Activated B cell treated with CpG ODN at 0.5 μM for 24 hours (primary cell): ENCODE measurements at regions not wholly inside any gene's neighbourhood (a gene's known extent, or its start where the extent isn't known, plus 50 kb on each side); places are given as distances from the start of the nearest gene placed in this dataset.

Experiments
- ATAC-seq: fragments of 200-7000 bp; cut with Tn5 transposase; one replicate; pipeline ENCODE4 v1.10.0; 2021; ENCODE audit warnings: low read depth, mild to moderate bottlenecking, moderate library complexity
- CTCF ChIA-PET: fragments of 350-600 bp; sonication (Branson Sonifier 250); formaldehyde crosslinking; loops from one replicate; lab custom pipeline; 2021; ENCODE audit warnings: antibody characterized with exemption; lab: Charles Lee
- POLR2A ChIA-PET: fragments of 350-600 bp; sonication (Branson Sonifier 250); formaldehyde crosslinking; loops from one replicate; lab custom pipeline; 2021; ENCODE audit warnings: antibody characterized with exemption; lab: Charles Lee
- DNase-seq: peaks from one replicate; pipeline ENCODE4 v3.0.0; 2022
- H3K27ac Mint-ChIP-seq: one replicate; pipeline ENCODE4 v1.8.0; 2020; ENCODE audit warnings: mixed read lengths
- H3K27me3 Mint-ChIP-seq: one replicate; pipeline ENCODE4 v1.8.0; 2021; ENCODE audit warnings: mixed read lengths
- H3K36me3 Mint-ChIP-seq: one replicate; pipeline ENCODE4 v1.8.0; 2021; ENCODE audit warnings: low read depth, mixed read lengths
- H3K4me1 Mint-ChIP-seq: one replicate; pipeline ENCODE4 v1.8.0; 2021; ENCODE audit warnings: mixed read lengths
- H3K4me3 Mint-ChIP-seq: one replicate; pipeline ENCODE4 v1.8.0; 2020; ENCODE audit warnings: mild to moderate bottlenecking, mixed read lengths
- H3K9me3 Mint-ChIP-seq: one replicate; pipeline ENCODE4 v1.8.0; 2020; ENCODE audit warnings: mixed read lengths
- intact Hi-C: fragments of 100-400 bp; cut with micrococcal nuclease; formaldehyde crosslinking; loops from one replicate; pipeline ENCODE4 v1.15.1; 2024
- TF ChIP-seq, protein P1 (sequence below): fragments of 200-600 bp; IDR thresholded peaks from one replicate; pipeline ENCODE4 v1.8.0; 2022; ENCODE audit warnings: antibody characterized with exemption, mild to moderate bottlenecking

DNA sequence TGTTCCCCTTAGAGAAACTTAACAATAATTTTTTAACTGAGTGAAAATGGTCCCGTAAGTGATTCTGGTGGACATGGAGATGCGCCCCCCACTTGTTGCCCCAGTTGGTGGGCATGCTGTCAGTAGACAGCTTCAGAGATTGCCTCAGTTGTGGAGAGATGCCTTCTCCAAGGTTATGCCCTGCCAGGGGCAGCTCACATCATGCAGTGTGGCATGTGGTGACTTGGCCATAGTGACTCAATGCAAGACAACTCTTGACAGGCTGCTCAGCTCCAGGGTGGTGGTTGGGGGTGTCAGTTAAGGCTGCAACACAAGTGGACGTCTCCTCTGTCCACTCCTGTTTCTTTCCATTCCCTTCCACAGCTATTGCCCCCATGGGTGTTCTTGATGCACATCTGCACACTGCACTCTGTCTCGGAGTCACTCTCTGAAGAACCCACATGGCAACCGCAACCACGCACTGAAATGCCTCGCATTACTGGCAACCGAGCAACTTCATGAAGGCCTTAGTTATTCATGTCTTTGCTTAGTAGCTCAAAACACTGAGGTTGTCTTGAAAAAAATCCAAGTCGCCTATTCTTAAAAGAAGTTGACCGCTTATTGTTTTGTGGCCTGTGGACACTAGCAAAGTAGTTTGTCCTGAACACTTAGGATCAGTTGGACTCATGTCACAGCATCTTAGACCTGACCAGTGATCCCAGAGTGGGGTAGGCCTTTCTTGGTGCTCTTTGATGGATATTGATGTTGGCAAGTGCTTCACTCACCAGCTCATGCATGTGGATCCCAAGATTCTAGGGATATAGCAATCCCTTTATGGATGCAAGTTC lies 54.8 kb upstream of the USP1 start:
- ATAC-seq, result no peak

DNA sequence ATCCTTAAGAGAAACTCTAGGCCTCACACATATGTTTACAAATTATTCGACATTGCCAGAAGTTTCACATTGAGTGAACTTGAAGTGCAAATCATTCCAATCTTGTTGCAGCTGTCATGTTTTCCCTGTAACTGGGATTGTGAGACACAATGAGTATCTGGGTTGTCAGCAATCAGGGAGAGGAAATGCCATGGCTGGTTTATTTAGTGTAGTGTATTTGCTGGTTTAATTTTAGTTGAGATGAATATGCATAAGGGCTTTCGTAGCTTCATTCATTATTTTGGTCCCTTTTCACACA lies 54.2 kb upstream of the USP1 start:
- DNase-seq (no peak), ATAC-seq (no peak)
- TF ChIP-seq, protein P1, sequence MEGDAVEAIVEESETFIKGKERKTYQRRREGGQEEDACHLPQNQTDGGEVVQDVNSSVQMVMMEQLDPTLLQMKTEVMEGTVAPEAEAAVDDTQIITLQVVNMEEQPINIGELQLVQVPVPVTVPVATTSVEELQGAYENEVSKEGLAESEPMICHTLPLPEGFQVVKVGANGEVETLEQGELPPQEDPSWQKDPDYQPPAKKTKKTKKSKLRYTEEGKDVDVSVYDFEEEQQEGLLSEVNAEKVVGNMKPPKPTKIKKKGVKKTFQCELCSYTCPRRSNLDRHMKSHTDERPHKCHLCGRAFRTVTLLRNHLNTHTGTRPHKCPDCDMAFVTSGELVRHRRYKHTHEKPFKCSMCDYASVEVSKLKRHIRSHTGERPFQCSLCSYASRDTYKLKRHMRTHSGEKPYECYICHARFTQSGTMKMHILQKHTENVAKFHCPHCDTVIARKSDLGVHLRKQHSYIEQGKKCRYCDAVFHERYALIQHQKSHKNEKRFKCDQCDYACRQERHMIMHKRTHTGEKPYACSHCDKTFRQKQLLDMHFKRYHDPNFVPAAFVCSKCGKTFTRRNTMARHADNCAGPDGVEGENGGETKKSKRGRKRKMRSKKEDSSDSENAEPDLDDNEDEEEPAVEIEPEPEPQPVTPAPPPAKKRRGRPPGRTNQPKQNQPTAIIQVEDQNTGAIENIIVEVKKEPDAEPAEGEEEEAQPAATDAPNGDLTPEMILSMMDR, result no peak
- H3K27me3 Mint-ChIP-seq, result peaks cover 9% of the 10 kb centered on the region
- CTCF ChIA-PET, result no interaction called here
- no peaks in the 10 kb centered on the region for H3K36me3 Mint-ChIP-seq
- no peak overlapping the region for H3K27ac Mint-ChIP-seq
- POLR2A ChIA-PET, result no interaction called here
- no peak overlapping the region for H3K4me3 Mint-ChIP-seq
- intact Hi-C loops, result no loop called here
- H3K9me3 Mint-ChIP-seq, result no peaks in the 10 kb centered on the region
- no peaks in the 10 kb centered on the region for H3K4me1 Mint-ChIP-seq

More for the DNA sequence above, 54.8 kb upstream of the USP1 start:
- H3K4me1 Mint-ChIP-seq, result no peaks in the 10 kb centered on the region
- TF ChIP-seq, protein P1, result no peak
- no peaks in the 10 kb centered on the region for H3K36me3 Mint-ChIP-seq
- H3K27me3 Mint-ChIP-seq, result peaks cover 4% of the 10 kb centered on the region
- POLR2A ChIA-PET, result no interaction called here
- intact Hi-C loops, result no loop called here
- H3K9me3 Mint-ChIP-seq, result no peaks in the 10 kb centered on the region
- CTCF ChIA-PET, result interaction anchor here (0.6 kb wide), 1 partner anchor 496 kb away, joined by 4 read pairs; no protein-coding TSS in a partner anchor
- H3K27ac Mint-ChIP-seq, result no peak overlapping the region
- DNase-seq, result no peak
- H3K4me3 Mint-ChIP-seq, result no peak overlapping the region

DNA sequence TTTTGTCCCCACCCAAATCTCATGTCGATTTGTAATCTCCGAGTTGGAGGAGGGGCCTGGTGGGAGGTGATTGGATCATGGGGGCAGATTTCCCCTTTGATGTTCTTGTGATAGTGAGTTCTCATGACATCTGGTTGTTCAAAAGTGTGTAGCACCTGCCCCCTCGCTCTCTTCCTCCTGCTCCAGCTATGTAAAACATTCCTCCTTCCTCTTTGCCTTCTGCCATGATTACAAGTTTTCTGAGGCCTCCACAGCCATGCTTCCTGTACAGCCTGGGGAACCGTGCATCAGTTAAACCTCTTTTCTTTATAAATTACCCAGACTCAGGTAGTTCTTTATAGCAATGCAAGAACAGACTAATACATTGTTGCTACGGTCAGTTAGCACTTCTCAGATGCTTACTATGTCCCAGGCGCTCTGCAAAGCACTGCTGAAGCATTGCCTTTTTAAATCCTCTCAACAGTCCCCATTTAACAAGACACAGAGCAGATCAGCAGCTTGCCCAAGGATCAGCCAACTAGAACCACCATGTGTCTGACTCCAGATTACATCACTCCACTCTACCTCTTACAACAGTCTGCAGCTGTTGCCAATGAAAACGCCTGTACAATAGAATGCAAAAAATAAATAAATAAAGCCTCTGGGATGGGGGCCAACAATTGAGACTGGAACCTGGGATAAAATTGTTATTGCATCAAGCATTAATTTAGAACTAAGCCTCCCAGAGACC lies 52.4 kb upstream of the USP1 start:
- TF ChIP-seq, protein P1, result no peak
- Mint-ChIP-seq H3K4me1 (no peaks in the 10 kb centered on the region), H3K9me3 (no peaks in the 10 kb centered on the region), H3K36me3 (no peaks in the 10 kb centered on the region), H3K27me3 (peaks cover 9% of the 10 kb centered on the region), H3K27ac (no peak overlapping the region), H3K4me3 (no peak overlapping the region)
- CTCF ChIA-PET, result no interaction called here
- DNase-seq, result no peak
- POLR2A ChIA-PET, result no interaction called here
- intact Hi-C loops, result no loop called here
- no peak for ATAC-seq

DNA sequence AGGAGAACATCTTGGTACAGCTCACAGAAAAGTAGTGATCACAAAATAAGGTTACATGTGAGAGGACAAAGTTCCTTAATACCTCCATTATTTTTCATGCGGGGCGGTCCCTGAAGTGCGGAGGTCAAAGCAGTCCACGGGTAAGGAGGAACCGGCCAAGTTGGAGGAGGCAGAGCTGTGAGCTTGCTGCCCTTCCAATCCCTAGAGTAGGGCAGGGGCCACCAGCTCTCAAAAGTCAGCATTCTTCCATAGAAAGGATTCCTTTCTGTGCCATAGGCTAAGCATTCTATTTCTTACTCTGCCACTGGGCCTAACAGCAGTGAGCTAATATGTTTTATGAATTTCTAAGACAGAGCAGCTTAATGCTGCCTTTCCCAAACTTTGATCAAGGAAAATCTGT lies 50.9 kb upstream of the USP1 start:
- Mint-ChIP-seq H3K9me3 (no peaks in the 10 kb centered on the region), H3K36me3 (no peaks in the 10 kb centered on the region), H3K27me3 (peaks cover 11% of the 10 kb centered on the region), H3K4me3 (no peak overlapping the region), H3K4me1 (no peaks in the 10 kb centered on the region), H3K27ac (no peak overlapping the region)
- TF ChIP-seq, protein P1, result no peak
- DNase-seq (no peak), ATAC-seq (no peak)
- CTCF ChIA-PET, result no interaction called here
- intact Hi-C loops, result no loop called here
- POLR2A ChIA-PET, result no interaction called here

DNA sequence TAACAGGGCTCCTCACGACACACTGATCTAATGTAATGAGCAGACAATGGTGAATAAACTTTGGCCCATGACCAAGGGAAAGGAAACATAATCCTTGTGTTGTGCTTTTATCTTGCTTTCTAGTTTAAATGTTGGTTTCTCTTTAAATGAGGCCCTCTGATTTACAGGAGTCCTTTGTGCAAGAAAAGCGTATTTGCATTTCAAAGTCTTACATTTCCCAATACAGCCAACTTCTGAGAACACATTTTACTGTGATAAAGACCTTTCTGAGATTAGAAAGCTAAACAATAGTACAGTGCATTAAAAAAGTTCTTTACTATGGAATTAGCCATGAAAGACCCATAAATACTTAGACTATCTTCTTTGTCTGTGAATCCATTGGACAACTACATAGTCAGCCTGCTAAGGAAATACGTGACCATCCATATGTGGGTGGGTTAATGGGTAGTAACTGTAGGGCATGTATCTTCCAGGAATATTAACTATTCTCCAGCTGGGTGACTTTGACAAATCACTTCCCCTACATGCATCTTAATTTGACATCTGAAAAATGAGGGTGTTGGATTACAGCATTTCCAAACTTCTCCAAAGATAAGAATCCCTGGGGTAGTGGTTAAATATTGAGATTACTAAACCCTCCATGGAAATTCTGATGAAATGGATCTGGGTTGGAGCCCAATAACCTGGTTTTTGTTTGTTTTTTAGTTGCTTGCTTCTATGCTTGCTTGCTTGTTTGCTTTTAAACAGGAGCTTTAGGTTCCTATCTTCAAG lies 50.3 kb upstream of the USP1 start:
- ATAC-seq (no peak), DNase-seq (no peak)
- ChIA-PET CTCF (no interaction called here), POLR2A (no interaction called here)
- H3K4me3 Mint-ChIP-seq, result no peak overlapping the region
- H3K4me1 Mint-ChIP-seq, result no peaks in the 10 kb centered on the region
- H3K27ac Mint-ChIP-seq, result no peak overlapping the region
- TF ChIP-seq, protein P1, result no peak
- peaks cover 11% of the 10 kb centered on the region for H3K27me3 Mint-ChIP-seq
- intact Hi-C loops, result no loop called here
- no peaks in the 10 kb centered on the region for H3K36me3 Mint-ChIP-seq
- no peaks in the 10 kb centered on the region for H3K9me3 Mint-ChIP-seq
